Inflammatory macrophage treated with lipopolysaccharide for 1 hour (primary cell): ENCODE measurements at regions not wholly inside any gene's neighbourhood (a gene's known extent, or its start where the extent isn't known, plus 50 kb on each side); places are given as distances from the start of the nearest gene placed in this dataset.

Experiments
- DNase-seq, 2 donors: peaks; one replicate each; pipeline ENCODE4 v3.0.0-alpha.2; 2020 to 2022

DNA sequence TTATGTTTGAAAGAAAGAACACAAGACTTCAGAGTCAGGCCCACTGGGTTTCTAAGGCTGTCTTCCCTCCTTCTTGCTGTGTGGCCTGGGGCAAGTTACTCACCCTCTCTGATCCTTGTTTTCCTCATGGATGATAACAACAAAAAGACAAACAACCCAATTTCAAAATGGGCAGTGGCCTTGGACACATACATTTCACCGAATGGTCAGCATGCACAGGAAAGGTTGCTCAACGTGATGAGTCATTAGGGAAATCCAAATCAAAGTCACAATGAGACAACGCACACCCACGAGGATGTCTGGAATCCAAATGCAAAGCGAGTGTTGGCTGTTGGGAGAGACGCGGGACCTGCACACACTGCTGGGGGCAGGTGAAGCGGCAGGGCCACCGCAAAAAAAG, 50.8 kb upstream of the PPP2R2C start:
- peak; percentile 25 to 58 for DNase-seq

DNA sequence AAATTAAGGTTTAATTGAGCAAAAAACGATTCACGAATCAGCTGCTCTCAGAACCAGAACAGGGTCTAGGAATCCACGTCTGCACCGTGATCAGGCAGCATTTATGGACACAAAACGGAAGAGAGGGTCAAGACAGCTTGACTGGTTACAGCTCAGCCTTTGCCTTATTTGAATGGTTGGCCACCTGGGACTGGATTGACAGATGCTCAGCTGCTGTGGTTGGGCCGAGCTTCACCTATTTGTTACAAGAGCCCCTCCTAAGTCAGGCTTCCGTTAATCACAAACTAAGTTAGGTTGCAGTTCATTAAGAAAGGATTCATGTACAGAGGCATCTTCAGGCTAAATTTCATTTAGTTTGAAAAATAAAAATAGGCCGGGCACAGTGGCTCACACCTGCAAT, 50.6 kb upstream of the MAN2B2 start:
- no peak for DNase-seq
